K562 (cell line): ENCODE measurements at regions not wholly inside any gene's neighbourhood (a gene's known extent, or its start where the extent isn't known, plus 50 kb on each side); places are given as distances from the start of the nearest gene placed in this dataset.

Experiments
- ATAC-seq: fragments of 200-7000 bp; cut with Tn5 transposase; 3 replicates; pipeline ENCODE4 v1.9.1; 2020; ENCODE audit warnings: moderate library complexity
- BruUV-seq: library from RNA; stranded (reverse); fragments of 400-500 nt; replicated peaks from 2 replicates; lab custom pipeline; 2021; lab: Mats Ljungman, UMichigan
- CTCF ChIA-PET: fragments of 300-600 bp; formaldehyde crosslinking; extraction: SDS; loops from one replicate; lab custom pipeline; 2021; ENCODE audit warnings: low intra/inter-chr PET ratio; lab: Yijun Ruan, JAX
- POLR2A ChIA-PET: fragments of 300-600, 350-650 bp; sonication (Branson Sonifier 250); formaldehyde crosslinking; extraction: SDS; loops from one replicate; lab custom pipeline; 2021; ENCODE audit warnings: antibody characterized with exemption, inconsistent platforms; lab: Yijun Ruan, JAX
- DNase-seq, 4 experiments: peaks; one replicate each; pipeline versions ENCODE4 v3.0.0 to v3.0.0-alpha.2; 2011 to 2018; ENCODE audit warnings: low spot score in 3 of 4, mixed read lengths in 3 of 4; ENCODE audit errors: extremely low read depth in 1 of 4
- FAIRE-seq: peaks from 2 replicates; lab custom pipeline; 2011; peaks lifted over from hg19 to GRCh38; lab: Jason Lieb, UNC
- H2AFZ ChIP-seq: 2 replicates; pipeline ENCODE4 v1.6.0; 2011; ENCODE audit warnings: low read depth, low read length, control low read depth, inconsistent platforms
- H3K27ac ChIP-seq: fragments of 200-600 bp; 3 replicates; pipeline ENCODE4 v1.8.0; 2011; ENCODE audit warnings: low read depth, mild to moderate bottlenecking, control low read depth, inconsistent platforms, low read length, moderate library complexity, mixed read lengths; ENCODE audit errors: extremely low read depth
- H3K27me3 ChIP-seq, 2 experiments: fragments of 300-600 bp in 1 of 2; 2 replicates in 1 of 2; 3 replicates in 1 of 2; pipeline versions ENCODE4 v1.6.0 to v1.8.0; 2011; ENCODE audit warnings: inconsistent platforms in 2 of 2, low read length in 2 of 2, mild to moderate bottlenecking in 1 of 2, mixed read lengths in 1 of 2, moderate library complexity in 1 of 2; ENCODE audit not compliant: control insufficient read depth in 2 of 2, insufficient read depth in 2 of 2
- H3K36me3 ChIP-seq: fragments of 300-600 bp; 3 replicates; pipeline ENCODE4 v1.8.0; 2011; ENCODE audit warnings: mild to moderate bottlenecking, low read length, inconsistent platforms; ENCODE audit not compliant: control insufficient read depth, insufficient read depth
- H3K4me1 ChIP-seq, 2 experiments: fragments of 200-600 bp in 1 of 2; replicated peaks in 1 of 2; 2 replicates in 1 of 2; 3 replicates in 1 of 2; pipeline versions ENCODE4 v1.5.1 to v1.8.0; 2011; ENCODE audit warnings: inconsistent platforms in 2 of 2, low read length in 2 of 2, mild to moderate bottlenecking in 1 of 2, mixed read lengths in 1 of 2, moderate library complexity in 1 of 2; ENCODE audit not compliant: control insufficient read depth in 2 of 2, insufficient read depth in 2 of 2
- H3K4me2 ChIP-seq: 2 replicates; pipeline ENCODE4 v1.6.1; 2011; ENCODE audit warnings: low read length, control low read depth, inconsistent platforms, mixed read lengths; ENCODE audit not compliant: insufficient read depth
- H3K4me3 ChIP-seq: fragments of 200-600 bp; sonication (generic), shearing (Covaris generic); 2 replicates; pipeline ENCODE4 v1.5.1; 2016; ENCODE audit warnings: control low read depth, inconsistent platforms
- H3K79me2 ChIP-seq: fragments of 200-600 bp; 3 replicates; pipeline ENCODE4 v1.8.0; 2011; ENCODE audit warnings: low read length, inconsistent platforms; ENCODE audit not compliant: control insufficient read depth, insufficient read depth
- H3K9ac ChIP-seq, 2 experiments: 2 replicates each; pipeline versions ENCODE4 v1.6.0 to v1.6.1; 2011; ENCODE audit warnings: low read depth in 2 of 2, low read length in 2 of 2, control low read depth in 1 of 2, inconsistent platforms in 1 of 2, mild to moderate bottlenecking in 1 of 2, mixed read lengths in 1 of 2; ENCODE audit not compliant: insufficient read depth in 1 of 2
- H3K9me1 ChIP-seq: one replicate; pipeline ENCODE4 v1.6.0; 2011; ENCODE audit warnings: inconsistent platforms, mild to moderate bottlenecking, low read length, moderate library complexity; ENCODE audit not compliant: control insufficient read depth, insufficient read depth
- H3K9me3 ChIP-seq: replicated peaks from 2 replicates; pipeline ENCODE4 v1.5.1; 2011; ENCODE audit warnings: low read depth, low read length, inconsistent platforms; ENCODE audit not compliant: control insufficient read depth, insufficient read depth
- H4K20me1 ChIP-seq: replicated peaks from 2 replicates; pipeline ENCODE4 v1.6.1; 2011; ENCODE audit warnings: low read length, inconsistent platforms, mixed read lengths; ENCODE audit not compliant: control insufficient read depth, insufficient read depth
- C11orf30 ChIP-seq: fragments of 450-650 bp; IDR thresholded peaks from 2 replicates; pipeline ENCODE4 v1.6.1; 2016; ENCODE audit warnings: low read depth, mild to moderate bottlenecking
- CREM ChIP-seq: IDR thresholded peaks from 2 replicates; pipeline ENCODE4 v1.6.1; 2014; ENCODE audit warnings: antibody characterized with exemption, low read depth
- ETV1 ChIP-seq: fragments of 450-650 bp; conservative IDR thresholded peaks from 2 replicates; pipeline ENCODE4 v1.6.1; 2016; ENCODE audit warnings: missing genetic modification characterization, control low read depth, low read depth, missing compliant biosample characterization
- HDAC2 ChIP-seq: fragments of 450-650 bp; IDR thresholded peaks from 2 replicates; pipeline ENCODE4 v1.6.1; 2016; ENCODE audit warnings: mild to moderate bottlenecking
- HDGF ChIP-seq: fragments of 450-650 bp; IDR thresholded peaks from 2 replicates; pipeline ENCODE4 v1.6.1; 2016
- JUND ChIP-seq, 2 experiments: IDR thresholded peaks; 2 replicates in 1 of 2; 3 replicates in 1 of 2; pipeline ENCODE4 v1.6.1; 2011; ENCODE audit warnings: borderline replicate concordance in 2 of 2, low read depth in 2 of 2, low read length in 2 of 2, improper control_type of control experiment in 1 of 2, missing biosample characterization in 1 of 2, missing genetic modification characterization in 1 of 2, missing genetic modification reagents in 1 of 2
- MBD1 ChIP-seq: fragments of 250-450 bp; sonication (Bioruptor Pico); IDR thresholded peaks from 2 replicates; pipeline ENCODE4 v1.8.0; 2022; ENCODE audit warnings: inconsistent platforms
- MCM5 ChIP-seq: fragments of 450-650 bp; IDR thresholded peaks from 2 replicates; pipeline ENCODE4 v1.6.1; 2016; ENCODE audit warnings: low read depth
- NEUROD1 ChIP-seq: fragments of 150-350 bp; IDR thresholded peaks from 2 replicates; pipeline ENCODE4 v1.6.1; 2014; ENCODE audit warnings: borderline replicate concordance, low read length, low read depth; ENCODE audit not compliant: partially characterized antibody
- PPARD ChIP-seq: fragments of 250-450 bp; sonication (Bioruptor Pico); IDR thresholded peaks from 2 replicates; pipeline ENCODE4 v1.8.0; 2022; ENCODE audit warnings: inconsistent platforms, mild to moderate bottlenecking, moderate library complexity
- PRPF4 ChIP-seq: fragments of 200-400 bp; formaldehyde crosslinking; IDR thresholded peaks from one replicate; pipeline ENCODE4 v1.6.1; 2017; ENCODE audit warnings: low read length, low read depth, mild to moderate bottlenecking; ENCODE audit not compliant: insufficient read depth, poor library complexity, severe bottlenecking
- ZNF518B ChIP-seq: fragments of 250-450 bp; sonication (Bioruptor Pico); IDR thresholded peaks from 2 replicates; pipeline ENCODE4 v1.5.0; 2021; ENCODE audit warnings: mild to moderate bottlenecking, moderate library complexity
- WGBS: fragments of 100-300 bp; shearing (Covaris generic); methylation state at CpG from one replicate; pipeline ENCODE4 v1.1.6; 2016; ENCODE audit warnings: low coverage, mixed read lengths; ENCODE audit not compliant: insufficient coverage; ENCODE audit errors: missing lambda C conversion rate; 5-methylcytosine and 5-hydroxymethylcytosine counted together
- in situ Hi-C: fragments of 300-500 bp; cut with MboI; formaldehyde crosslinking; loops from 4 replicates; pipeline ENCODE4 v1.15.0; 2018; ENCODE audit warnings: inconsistent platforms, mixed read lengths
- intact Hi-C: fragments of 100-400 bp; cut with micrococcal nuclease; formaldehyde crosslinking; loops from 2 replicates; pipeline ENCODE4 v1.14.2; 2022

GRCh38 chr20:60255866-60256265 is 297.6 kb downstream of the CDH26 start:
- ATAC-seq (no peak), FAIRE-seq (no peak), DNase-seq (no peak)
- ChIA-PET CTCF (no interaction called here), POLR2A (no interaction called here)
- Histone ChIP-seq H2AFZ (no peak overlapping the region), H3K9me1 (peaks cover 2% of the 10 kb centered on the region), H4K20me1 (no peaks in the 10 kb centered on the region), H3K9ac (no peak overlapping the region), H3K4me3 (no peak overlapping the region), H3K9me3 (no peaks in the 10 kb centered on the region), H3K27ac (no peak overlapping the region), H3K4me2 (no peak overlapping the region), H3K36me3 (no peaks in the 10 kb centered on the region), H3K79me2 (no peaks in the 10 kb centered on the region), H3K27me3 (no peaks in the 10 kb centered on the region; a peak in 1 of 5 replicates), H3K4me1 (no peaks in the 10 kb centered on the region)
- in situ Hi-C loops, result no loop called here
- intact Hi-C loops, result no loop called here
- no TSS peak for BruUV-seq
- WGBS, result 0% methylated on average over 6 of the region's 6 CpGs
- TF ChIP-seq MCM5 (no peak), HDAC2 (no peak)

GRCh38 chr20:60256811-60257210 is 298.6 kb downstream of the CDH26 start:
- intact Hi-C loops, result no loop called here
- Histone ChIP-seq H2AFZ (no peak overlapping the region), H3K79me2 (no peaks in the 10 kb centered on the region), H3K27ac (no peak overlapping the region), H3K4me3 (no peak overlapping the region), H3K9me1 (peaks cover 2% of the 10 kb centered on the region), H3K36me3 (no peaks in the 10 kb centered on the region), H3K27me3 (no peaks in the 10 kb centered on the region; a peak in 1 of 5 replicates), H4K20me1 (no peaks in the 10 kb centered on the region), H3K4me2 (no peak overlapping the region), H3K9me3 (no peaks in the 10 kb centered on the region), H3K4me1 (no peaks in the 10 kb centered on the region), H3K9ac (no peak overlapping the region)
- DNase-seq (no peak), FAIRE-seq (no peak), ATAC-seq (no peak)
- ChIA-PET POLR2A (no interaction called here), CTCF (no interaction called here)
- in situ Hi-C loops, result no loop called here
- no TSS peak for BruUV-seq
- 4% methylated on average over 5 of the region's 6 CpGs for WGBS
- TF ChIP-seq MBD1 (CRISPR knock-in tag) (no peak), HDGF (no peak), PPARD (no peak), NEUROD1 (no peak), PRPF4 (no peak), C11orf30 (no peak), ZNF518B (CRISPR knock-in tag) (no peak), JUND (IDR thresholded peaks at IDR 0.05; ENCODE audit: borderline replicate concordance, low read depth, low read length) (no peak), JUND (tag; IDR thresholded peaks at IDR 0.05; ENCODE audit: borderline replicate concordance, low read depth, low read length) (no peak), CREM (no peak), ETV1 (tag) (no peak)
